ENCODE measurements at regions not wholly inside any gene's neighbourhood (a gene's known extent, or its start where the extent isn't known, plus 50 kb on each side); places are given as distances from the start of the nearest gene placed in this dataset.
"Not testable (repeated sequence)": the region's sequence is repeated elsewhere in the genome, so short reads cannot be mapped to it uniquely, and the experiment has no call there.

DNA sequence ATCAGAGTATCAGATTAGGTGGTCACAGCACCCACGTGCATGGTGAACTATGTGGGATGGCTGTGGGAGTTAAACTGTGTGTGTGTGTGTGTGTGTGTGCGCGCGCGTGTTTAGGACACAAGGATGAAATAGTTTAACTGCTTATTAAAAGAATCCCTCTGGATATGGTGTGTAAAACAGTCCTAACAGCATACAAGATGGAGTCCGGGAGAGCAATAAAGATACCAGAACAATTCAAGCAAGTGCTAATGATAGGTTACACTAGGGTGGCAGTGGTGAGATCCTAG is 202.2 kb downstream of the IPMK start:
- Histone ChIP-seq H4K20me1 (ENCODE audit: insufficient read depth, low read length) (no peaks in the 10 kb centered on the region), H3K36me3 (replicated peaks; ENCODE audit: low read depth, low read length) (no peaks in the 10 kb centered on the region), H3K27me3 (ENCODE audit: low read depth, low read length) (no peaks in the 10 kb centered on the region), H3K4me1 (ENCODE audit: low read length) (no peaks in the 10 kb centered on the region), H3K79me2 (ENCODE audit: low read length) (no peaks in the 10 kb centered on the region), H3K27ac (ENCODE audit: low read length) (no peak overlapping the region), H3K4me3 (ENCODE audit: low read length) (no peak overlapping the region), H3K4me2 (ENCODE audit: low read length) (no peak overlapping the region), H2AFZ (ENCODE audit: low read depth, low read length) (no peak overlapping the region), H3K9ac (ENCODE audit: low read length) (no peak overlapping the region), H3K9me3 (ENCODE audit: insufficient read depth, low read length) (no peaks in the 10 kb centered on the region)
- TF ChIP-seq, protein P1, sequence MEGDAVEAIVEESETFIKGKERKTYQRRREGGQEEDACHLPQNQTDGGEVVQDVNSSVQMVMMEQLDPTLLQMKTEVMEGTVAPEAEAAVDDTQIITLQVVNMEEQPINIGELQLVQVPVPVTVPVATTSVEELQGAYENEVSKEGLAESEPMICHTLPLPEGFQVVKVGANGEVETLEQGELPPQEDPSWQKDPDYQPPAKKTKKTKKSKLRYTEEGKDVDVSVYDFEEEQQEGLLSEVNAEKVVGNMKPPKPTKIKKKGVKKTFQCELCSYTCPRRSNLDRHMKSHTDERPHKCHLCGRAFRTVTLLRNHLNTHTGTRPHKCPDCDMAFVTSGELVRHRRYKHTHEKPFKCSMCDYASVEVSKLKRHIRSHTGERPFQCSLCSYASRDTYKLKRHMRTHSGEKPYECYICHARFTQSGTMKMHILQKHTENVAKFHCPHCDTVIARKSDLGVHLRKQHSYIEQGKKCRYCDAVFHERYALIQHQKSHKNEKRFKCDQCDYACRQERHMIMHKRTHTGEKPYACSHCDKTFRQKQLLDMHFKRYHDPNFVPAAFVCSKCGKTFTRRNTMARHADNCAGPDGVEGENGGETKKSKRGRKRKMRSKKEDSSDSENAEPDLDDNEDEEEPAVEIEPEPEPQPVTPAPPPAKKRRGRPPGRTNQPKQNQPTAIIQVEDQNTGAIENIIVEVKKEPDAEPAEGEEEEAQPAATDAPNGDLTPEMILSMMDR (IDR thresholded peaks at IDR 0.05; ENCODE audit: low read depth, low read length) = no peak
- TF ChIP-seq EZH2phosphoT487 (IDR thresholded peaks at IDR 0.05; ENCODE audit: low read depth) = no peak

DNA sequence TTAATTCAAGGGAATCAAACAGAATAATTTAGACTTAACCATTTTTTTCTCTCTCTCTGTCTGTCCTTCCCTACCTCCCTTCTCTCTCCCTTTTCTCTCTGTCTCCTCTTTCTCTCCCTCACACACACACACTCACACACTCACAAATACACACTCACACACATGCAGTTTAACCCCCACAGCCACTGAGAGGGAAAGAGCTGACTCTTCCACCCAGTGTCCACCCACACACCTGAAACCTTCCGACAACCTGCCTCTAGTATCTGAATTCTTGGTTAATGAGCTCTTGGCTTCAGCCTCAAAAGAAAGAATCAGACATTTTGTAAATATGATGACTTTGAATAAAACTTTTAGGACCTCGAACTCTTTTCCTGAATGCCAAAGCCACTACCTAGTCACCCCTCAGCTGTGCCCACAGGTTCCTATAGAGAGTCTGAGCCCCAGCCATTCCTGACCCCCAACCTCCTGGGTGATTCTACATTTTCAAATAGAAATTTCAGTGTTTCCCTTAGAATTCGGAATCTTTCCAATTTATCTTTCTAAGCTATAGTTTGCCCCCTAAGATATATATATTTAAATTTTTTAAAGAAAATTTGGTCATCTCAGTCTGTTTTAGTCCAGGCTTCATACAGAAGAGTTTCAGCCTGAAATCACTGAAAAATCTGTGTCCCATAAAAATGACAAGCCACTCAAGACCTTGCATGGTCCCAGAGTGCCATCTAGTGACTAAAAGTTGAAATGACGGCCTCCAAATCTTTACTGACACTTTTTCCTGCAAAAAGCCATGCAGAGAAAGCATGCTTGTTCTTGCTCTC is 202.8 kb downstream of the IPMK start:
- Histone ChIP-seq H3K27ac (ENCODE audit: low read length) (no peak overlapping the region), H3K4me2 (ENCODE audit: low read length) (no peak overlapping the region), H4K20me1 (ENCODE audit: insufficient read depth, low read length) (no peaks in the 10 kb centered on the region), H3K36me3 (replicated peaks; ENCODE audit: low read depth, low read length) (no peaks in the 10 kb centered on the region), H3K9ac (ENCODE audit: low read length) (no peak overlapping the region), H3K4me3 (ENCODE audit: low read length) (no peak overlapping the region), H3K27me3 (ENCODE audit: low read depth, low read length) (no peaks in the 10 kb centered on the region), H3K9me3 (ENCODE audit: insufficient read depth, low read length) (no peaks in the 10 kb centered on the region), H3K4me1 (ENCODE audit: low read length) (no peaks in the 10 kb centered on the region), H3K79me2 (ENCODE audit: low read length) (no peaks in the 10 kb centered on the region), H2AFZ (ENCODE audit: low read depth, low read length) (no peak overlapping the region)
- TF ChIP-seq EZH2phosphoT487 (IDR thresholded peaks at IDR 0.05; ENCODE audit: low read depth) = no peak
- TF ChIP-seq, protein P1 (IDR thresholded peaks at IDR 0.05; ENCODE audit: low read depth, low read length) = peak; percentile 58

DNA sequence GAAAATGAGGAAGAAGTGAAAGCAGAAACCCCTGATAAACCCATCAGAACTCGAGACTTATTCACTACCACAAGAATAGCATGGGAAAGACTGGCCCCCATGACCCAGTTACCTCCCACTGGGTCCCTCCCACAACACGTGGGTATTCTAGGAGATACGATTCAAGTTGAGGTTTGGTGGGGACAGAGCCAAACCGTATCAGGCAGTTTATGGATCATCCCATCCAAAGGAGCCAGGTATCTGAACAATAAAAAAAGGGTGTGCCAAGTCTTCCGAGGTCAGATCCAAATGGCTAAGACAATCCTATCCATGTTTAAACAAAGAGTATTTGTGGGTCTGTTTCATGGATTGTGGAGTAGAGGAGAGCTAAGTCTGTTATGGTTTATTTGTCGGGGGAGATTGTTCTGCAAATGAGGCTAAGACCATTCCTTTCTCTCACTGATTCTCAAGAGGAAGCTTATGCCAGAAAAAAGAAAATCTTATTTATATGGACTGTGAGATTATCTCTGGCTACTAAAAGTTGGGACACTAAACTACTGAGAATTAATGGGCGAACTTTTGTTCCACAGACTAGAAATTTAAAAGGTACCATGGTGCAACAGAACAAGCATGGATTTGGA is 203.7 kb downstream of the IPMK start:
- no peak for TF ChIP-seq EZH2phosphoT487 (IDR thresholded peaks at IDR 0.05; ENCODE audit: low read depth)
- TF ChIP-seq, protein P1 (IDR thresholded peaks at IDR 0.05; ENCODE audit: low read depth, low read length) = no peak
- no peak overlapping the region for H3K4me2 ChIP-seq (ENCODE audit: low read length)
- no peak overlapping the region for H3K9ac ChIP-seq (ENCODE audit: low read length)
- no peaks in the 10 kb centered on the region for H3K27me3 ChIP-seq (ENCODE audit: low read depth, low read length)
- H3K79me2 ChIP-seq (ENCODE audit: low read length) = no peaks in the 10 kb centered on the region
- H3K4me3 ChIP-seq (ENCODE audit: low read length) = no peak overlapping the region
- H3K9me3 ChIP-seq (ENCODE audit: insufficient read depth, low read length) = no peaks in the 10 kb centered on the region
- H3K36me3 ChIP-seq (replicated peaks; ENCODE audit: low read depth, low read length) = no peaks in the 10 kb centered on the region
- no peaks in the 10 kb centered on the region for H4K20me1 ChIP-seq (ENCODE audit: insufficient read depth, low read length)
- H3K27ac ChIP-seq (ENCODE audit: low read length) = no peak overlapping the region
- no peak overlapping the region for H2AFZ ChIP-seq (ENCODE audit: low read depth, low read length)
- no peaks in the 10 kb centered on the region for H3K4me1 ChIP-seq (ENCODE audit: low read length)

DNA sequence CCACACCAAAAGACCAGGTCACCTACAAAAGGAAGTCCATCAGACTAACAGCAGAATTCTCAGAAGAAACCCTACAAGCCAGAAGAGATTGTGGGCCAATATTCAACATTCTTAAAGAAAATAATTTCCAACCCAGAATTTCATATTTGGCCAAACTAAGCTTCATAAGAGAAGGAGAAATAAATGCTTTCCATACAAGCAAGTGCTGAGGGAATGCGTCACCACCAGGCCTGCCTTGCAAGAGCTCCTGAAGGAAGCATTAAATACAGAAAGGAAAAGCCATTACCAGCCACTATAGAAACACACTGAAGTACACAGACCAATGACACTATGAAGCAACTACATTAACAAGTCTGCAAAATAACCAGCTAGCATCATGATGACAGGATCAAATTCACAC is 209.0 kb downstream of the IPMK start:
- H3K27me3 ChIP-seq (ENCODE audit: low read depth, low read length); H4K20me1 ChIP-seq (ENCODE audit: insufficient read depth, low read length); H3K27ac ChIP-seq (ENCODE audit: low read length); H3K9me3 ChIP-seq (ENCODE audit: insufficient read depth, low read length); H3K4me3 ChIP-seq (ENCODE audit: low read length); H3K4me2 ChIP-seq (ENCODE audit: low read length); H3K79me2 ChIP-seq (ENCODE audit: low read length); H3K4me1 ChIP-seq (ENCODE audit: low read length); H3K36me3 ChIP-seq (replicated peaks; ENCODE audit: low read depth, low read length); H2AFZ ChIP-seq (ENCODE audit: low read depth, low read length); H3K9ac ChIP-seq (ENCODE audit: low read length): not testable (repeated sequence)

All from OCI-LY3 (cell line).